ENCODE measurements at regions not wholly inside any gene's neighbourhood (a gene's known extent, or its start where the extent isn't known, plus 50 kb on each side); places are given as distances from the start of the nearest gene placed in this dataset.
"Not testable (repeated sequence)": the region's sequence is repeated elsewhere in the genome, so short reads cannot be mapped to it uniquely, and the experiment has no call there.

- H2AFZ ChIP-seq (ENCODE audit: low read depth, low read length), result no peak overlapping the region
Measured at GRCh38 chr6:73983367-73983766, 287.4 kb downstream of the CD109 start.

GRCh38 chr6:73980096-73980495 is 284.1 kb downstream of the CD109 start:
- no peak overlapping the region for H3K4me3 ChIP-seq (ENCODE audit: low read length)
- H3K9me3 ChIP-seq (ENCODE audit: low read length), result no peaks in the 10 kb centered on the region
- H3K27me3 ChIP-seq (ENCODE audit: insufficient read depth, low read length), result no peaks in the 10 kb centered on the region
- H2AFZ ChIP-seq (ENCODE audit: low read depth, low read length), result no peak overlapping the region
- no peaks in the 10 kb centered on the region for H3K4me1 ChIP-seq (ENCODE audit: insufficient read depth, low read length)
- H3K36me3 ChIP-seq (ENCODE audit: insufficient read depth, low read length), result no peaks in the 10 kb centered on the region

More at GRCh38 chr6:73983367-73983766, 287.4 kb downstream of the CD109 start:
- H3K36me3 ChIP-seq (ENCODE audit: insufficient read depth, low read length), result no peaks in the 10 kb centered on the region
- H3K4me1 ChIP-seq (ENCODE audit: insufficient read depth, low read length), result no peaks in the 10 kb centered on the region
- H3K4me3 ChIP-seq (ENCODE audit: low read length), result no peak overlapping the region
- no peaks in the 10 kb centered on the region for H3K27me3 ChIP-seq (ENCODE audit: insufficient read depth, low read length)
- no peaks in the 10 kb centered on the region for H3K9me3 ChIP-seq (ENCODE audit: low read length)

GRCh38 chr6:73978330-73978729 is 282.3 kb downstream of the CD109 start:
- Histone ChIP-seq H3K36me3 (ENCODE audit: insufficient read depth, low read length) (no peaks in the 10 kb centered on the region), H2AFZ (ENCODE audit: low read depth, low read length) (no peak overlapping the region)

DNA sequence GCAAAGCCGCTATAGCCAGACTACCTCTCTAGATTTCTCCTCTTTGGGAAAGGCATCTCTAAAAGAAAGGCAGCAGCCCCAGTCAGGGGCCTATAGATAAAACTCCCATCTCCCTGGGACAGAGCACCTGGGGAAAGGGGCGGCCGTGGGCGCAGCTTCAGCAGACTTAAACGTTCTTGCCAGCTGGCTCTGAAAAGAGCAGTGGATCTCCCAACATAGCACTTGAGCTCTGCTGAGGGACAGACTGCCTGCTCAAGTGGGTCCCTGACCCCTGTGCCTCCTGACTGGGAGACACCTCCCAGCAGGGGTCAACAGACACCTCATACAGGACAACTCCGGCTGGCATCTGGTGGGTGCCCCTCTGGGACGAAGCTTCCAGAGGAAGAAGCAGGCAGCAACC is 276.5 kb downstream of the CD109 start:
- H3K9me3 ChIP-seq (ENCODE audit: low read length); H2AFZ ChIP-seq (ENCODE audit: low read depth, low read length); H3K27me3 ChIP-seq (ENCODE audit: insufficient read depth, low read length); H3K4me1 ChIP-seq (ENCODE audit: insufficient read depth, low read length); H3K4me3 ChIP-seq (ENCODE audit: low read length); H3K36me3 ChIP-seq (ENCODE audit: insufficient read depth, low read length): not testable (repeated sequence)

More at GRCh38 chr6:73978330-73978729, 282.3 kb downstream of the CD109 start:
- no peaks in the 10 kb centered on the region for H3K27me3 ChIP-seq (ENCODE audit: insufficient read depth, low read length)
- no peaks in the 10 kb centered on the region for H3K9me3 ChIP-seq (ENCODE audit: low read length)
- no peaks in the 10 kb centered on the region for H3K4me1 ChIP-seq (ENCODE audit: insufficient read depth, low read length)
- H3K4me3 ChIP-seq (ENCODE audit: low read length), result no peak overlapping the region

GRCh38 chr6:73969971-73970970 is 274.3 kb downstream of the CD109 start:
- no peaks in the 10 kb centered on the region for H3K4me1 ChIP-seq (ENCODE audit: insufficient read depth, low read length)
- H3K9me3 ChIP-seq (ENCODE audit: low read length), result no peaks in the 10 kb centered on the region
- H2AFZ ChIP-seq (ENCODE audit: low read depth, low read length), result no peak overlapping the region
- no peaks in the 10 kb centered on the region for H3K27me3 ChIP-seq (ENCODE audit: insufficient read depth, low read length)
- H3K36me3 ChIP-seq (ENCODE audit: insufficient read depth, low read length), result no peaks in the 10 kb centered on the region
- no peak overlapping the region for H3K4me3 ChIP-seq (ENCODE audit: low read length)

- H3K27me3 ChIP-seq (ENCODE audit: insufficient read depth, low read length), result no peaks in the 10 kb centered on the region
- no peak overlapping the region for H3K4me3 ChIP-seq (ENCODE audit: low read length)
- no peak overlapping the region for H2AFZ ChIP-seq (ENCODE audit: low read depth, low read length)
- H3K4me1 ChIP-seq (ENCODE audit: insufficient read depth, low read length), result no peaks in the 10 kb centered on the region
- no peaks in the 10 kb centered on the region for H3K9me3 ChIP-seq (ENCODE audit: low read length)
- H3K36me3 ChIP-seq (ENCODE audit: insufficient read depth, low read length), result no peaks in the 10 kb centered on the region
Measured at GRCh38 chr6:73968221-73968757, 272.3 kb downstream of the CD109 start.

- Histone ChIP-seq H3K36me3 (ENCODE audit: insufficient read depth, low read length) (no peaks in the 10 kb centered on the region), H3K27me3 (ENCODE audit: insufficient read depth, low read length) (no peaks in the 10 kb centered on the region), H2AFZ (ENCODE audit: low read depth, low read length) (no peak overlapping the region), H3K4me3 (ENCODE audit: low read length) (no peak overlapping the region), H3K9me3 (ENCODE audit: low read length) (no peaks in the 10 kb centered on the region), H3K4me1 (ENCODE audit: insufficient read depth, low read length) (no peaks in the 10 kb centered on the region)
Measured at GRCh38 chr6:73965539-73966029, 269.6 kb downstream of the CD109 start.

DNA sequence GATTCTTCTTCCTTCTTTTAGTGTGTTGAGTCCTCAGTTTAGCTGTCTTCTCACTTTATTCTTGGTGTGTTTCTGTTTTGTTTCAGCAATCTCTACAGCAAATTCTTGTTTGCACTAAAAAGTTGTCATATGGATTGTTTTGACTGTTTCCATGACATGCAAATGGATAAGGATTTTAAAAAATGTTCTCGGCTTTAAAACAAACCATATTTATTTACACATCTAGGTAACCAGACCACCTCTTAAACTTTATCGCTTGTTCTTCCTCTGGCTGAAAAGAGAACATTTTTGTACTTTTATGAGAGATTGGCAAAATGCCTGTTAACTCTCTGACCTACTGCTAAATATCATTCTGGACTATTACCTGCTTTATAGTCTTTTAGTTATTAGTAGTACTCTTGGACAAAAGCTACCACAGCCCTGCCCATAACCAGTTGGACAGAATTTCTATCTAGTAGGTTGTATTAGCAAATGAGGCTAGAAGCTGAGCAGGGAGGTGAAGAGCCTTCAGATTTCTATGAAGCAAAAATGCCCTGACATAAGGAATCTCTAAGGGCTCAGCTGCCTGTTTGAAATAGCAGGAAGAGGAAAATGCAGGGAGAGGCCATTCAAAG is 268.3 kb downstream of the CD109 start:
- H3K36me3 ChIP-seq (ENCODE audit: insufficient read depth, low read length), result no peaks in the 10 kb centered on the region
- H2AFZ ChIP-seq (ENCODE audit: low read depth, low read length), result no peak overlapping the region
- H3K27me3 ChIP-seq (ENCODE audit: insufficient read depth, low read length), result no peaks in the 10 kb centered on the region
- H3K9me3 ChIP-seq (ENCODE audit: low read length), result no peaks in the 10 kb centered on the region
- H3K4me1 ChIP-seq (ENCODE audit: insufficient read depth, low read length), result no peaks in the 10 kb centered on the region
- no peak overlapping the region for H3K4me3 ChIP-seq (ENCODE audit: low read length)

GRCh38 chr6:73962884-73963283 is 266.9 kb downstream of the CD109 start:
- Histone ChIP-seq H3K36me3 (ENCODE audit: insufficient read depth, low read length) (no peaks in the 10 kb centered on the region), H3K4me1 (ENCODE audit: insufficient read depth, low read length) (no peaks in the 10 kb centered on the region), H3K27me3 (ENCODE audit: insufficient read depth, low read length) (no peaks in the 10 kb centered on the region), H3K9me3 (ENCODE audit: low read length) (no peaks in the 10 kb centered on the region), H3K4me3 (ENCODE audit: low read length) (no peak overlapping the region), H2AFZ (ENCODE audit: low read depth, low read length) (no peak overlapping the region)

DNA sequence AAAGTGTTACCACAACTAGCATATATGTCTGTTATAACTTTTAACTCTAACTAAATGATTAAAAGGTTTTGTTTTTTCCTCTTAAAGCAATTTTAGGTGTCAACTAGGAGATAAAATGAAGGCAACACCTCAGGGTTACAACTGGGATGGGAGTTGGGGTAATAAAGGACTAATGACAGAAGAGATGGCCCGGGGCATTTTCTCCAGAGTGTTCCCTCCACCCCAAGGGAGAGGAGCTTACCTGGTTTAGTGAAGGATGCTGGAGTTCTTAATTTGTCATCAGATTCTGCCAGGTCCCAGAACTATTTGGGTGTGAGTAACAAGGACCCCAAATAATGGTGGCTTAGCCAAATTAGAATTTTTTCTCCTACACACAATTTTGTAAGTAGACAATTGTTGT is 260.3 kb downstream of the CD109 start:
- no peak overlapping the region for H2AFZ ChIP-seq (ENCODE audit: low read depth, low read length)
- no peaks in the 10 kb centered on the region for H3K4me1 ChIP-seq (ENCODE audit: insufficient read depth, low read length)
- no peaks in the 10 kb centered on the region for H3K27me3 ChIP-seq (ENCODE audit: insufficient read depth, low read length)
- H3K4me3 ChIP-seq (ENCODE audit: low read length), result no peak overlapping the region
- H3K36me3 ChIP-seq (ENCODE audit: insufficient read depth, low read length), result no peaks in the 10 kb centered on the region
- H3K9me3 ChIP-seq (ENCODE audit: low read length), result no peaks in the 10 kb centered on the region

- Histone ChIP-seq H3K4me1 (ENCODE audit: insufficient read depth, low read length) (no peaks in the 10 kb centered on the region), H3K9me3 (ENCODE audit: low read length) (no peaks in the 10 kb centered on the region), H3K27me3 (ENCODE audit: insufficient read depth, low read length) (no peaks in the 10 kb centered on the region), H2AFZ (ENCODE audit: low read depth, low read length) (no peak overlapping the region), H3K4me3 (ENCODE audit: low read length) (no peak overlapping the region), H3K36me3 (ENCODE audit: insufficient read depth, low read length) (no peaks in the 10 kb centered on the region)
Measured at GRCh38 chr6:73955800-73956199, 259.8 kb downstream of the CD109 start.

GRCh38 chr6:73954881-73955280 is 258.9 kb downstream of the CD109 start:
- Histone ChIP-seq H3K36me3 (ENCODE audit: insufficient read depth, low read length) (no peaks in the 10 kb centered on the region), H3K27me3 (ENCODE audit: insufficient read depth, low read length) (no peaks in the 10 kb centered on the region), H3K4me3 (ENCODE audit: low read length) (no peak overlapping the region), H3K4me1 (ENCODE audit: insufficient read depth, low read length) (no peaks in the 10 kb centered on the region), H2AFZ (ENCODE audit: low read depth, low read length) (no peak overlapping the region), H3K9me3 (ENCODE audit: low read length) (no peaks in the 10 kb centered on the region)

DNA sequence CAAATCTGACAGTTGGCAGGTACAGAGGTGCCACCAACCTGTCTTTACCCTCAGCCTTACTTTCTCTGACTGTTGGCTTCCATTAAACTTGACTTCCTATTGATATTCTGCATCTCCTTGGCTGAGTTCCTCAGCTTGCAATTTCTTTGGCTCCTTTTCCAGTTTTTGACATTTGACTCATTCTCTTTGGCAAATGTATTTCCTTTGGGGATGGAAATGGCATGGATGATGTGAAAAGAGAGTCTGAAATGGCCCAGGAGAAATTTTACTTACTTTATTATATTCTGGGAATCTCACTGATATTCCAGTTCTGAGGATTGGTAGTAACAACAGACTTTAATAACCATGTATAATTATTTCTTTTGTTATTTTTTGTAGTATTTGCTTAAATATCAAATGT is 255.2 kb downstream of the CD109 start:
- H3K4me3 ChIP-seq (ENCODE audit: low read length), result no peak overlapping the region
- no peak overlapping the region for H2AFZ ChIP-seq (ENCODE audit: low read depth, low read length)
- no peaks in the 10 kb centered on the region for H3K9me3 ChIP-seq (ENCODE audit: low read length)
- no peaks in the 10 kb centered on the region for H3K36me3 ChIP-seq (ENCODE audit: insufficient read depth, low read length)
- no peaks in the 10 kb centered on the region for H3K4me1 ChIP-seq (ENCODE audit: insufficient read depth, low read length)
- no peaks in the 10 kb centered on the region for H3K27me3 ChIP-seq (ENCODE audit: insufficient read depth, low read length)

Data from neuron (in vitro differentiated cells).